Pancreas (tissue), 10 donors: ENCODE measurements at regions not wholly inside any gene's neighbourhood (a gene's known extent, or its start where the extent isn't known, plus 50 kb on each side); places are given as distances from the start of the nearest gene placed in this dataset.

Experiments used
- ATAC-seq, 4 donors: fragments of 200-7000 bp; cut with Tn5 transposase; one replicate each; pipeline versions ENCODE4 v1.8.0 to v1.9.1; 2020; ENCODE audit warnings: mild to moderate bottlenecking in 4 of 4, moderate library complexity in 4 of 4
- DNase-seq, 6 donors: peaks; one replicate each; pipeline ENCODE4 v3.0.0-alpha.2; 2020
- FAIRE-seq: peaks from 2 replicates; lab custom pipeline; 2012; peaks lifted over from hg19 to GRCh38; lab: Jason Lieb, UNC
- H3K27ac ChIP-seq, 4 donors: fragments of 200-600 bp; sonication (generic); 1 replicate in 3 of 4; 2 replicates in 1 of 4; pipeline versions ENCODE4 v1.5.0 to v1.8.0; 2020
- H3K27me3 ChIP-seq, 4 donors: fragments of 200-600 bp; one replicate each; pipeline ENCODE4 v1.8.0; 2021
- H3K36me3 ChIP-seq, 3 donors: fragments of 200-600 bp; sonication (generic) in 1 of 3; one replicate each; pipeline versions ENCODE4 v1.5.0 to v1.8.0; 2020 to 2021
- H3K4me1 ChIP-seq, 3 donors: fragments of 200-600 bp; one replicate each; pipeline ENCODE4 v1.8.0; 2021
- H3K4me3 ChIP-seq, 4 donors: fragments of 200-600 bp; sonication (generic) in 2 of 4; one replicate each; pipeline versions ENCODE4 v1.5.0 to v1.8.0; 2020 to 2021
- H3K9me3 ChIP-seq, 4 donors: fragments of 200-600 bp; one replicate each; pipeline ENCODE4 v1.8.0; 2021
- CTCF ChIP-seq, 4 donors: fragments of 200-600 bp; sonication (generic) in 3 of 4; IDR thresholded peaks; one replicate each; pipeline versions ENCODE4 v1.5.0 to v1.8.0; 2021; ENCODE audit warnings: antibody characterized with exemption in 4 of 4
- WGBS, 2 donors: extraction: QIAGEN DNeasy Blood & Tissue Kit; methylation state at CpG; one replicate each; pipeline ENCODE4 v1.1.7; 2013; 5-methylcytosine and 5-hydroxymethylcytosine counted together
- intact Hi-C, 3 donors: fragments of 100-400 bp; cut with DNase I; formaldehyde crosslinking; loops; one replicate each; pipeline versions ENCODE4 v1.11.1 to v1.14.2; 2022
- donor health status: healthy with polysubstance abuse.
- donor health status: DM: no; HTN: no; CAD: no; lungs with moderate emphysema.
- donor health status: DM: no; HTN: no; CAD: no.
- donor health status: control.
- donor health status: control.
- donor health status: Bipolar disorder and iron deficiency.
- donor health status: DM: yes; HTN: yes; CAD: no.
- donor health status: DM: no; HTN: no; CAD: no.
- donor health status: DM: no; HTN: no; CAD: no.
- donor health status: DM: yes; HTN: yes; CAD: no.

GRCh38 chr6:113281014-113281413, 576.1 kb upstream of the MARCKS start:
- intact Hi-C loops, result no loop called here
- H3K9me3 ChIP-seq, result no peaks in the 10 kb centered on the region
- H3K27me3 ChIP-seq, result peaks cover 0 to 5% (median 0%) of the 10 kb centered on the region in 4 donors
- H3K4me3 ChIP-seq, result no peak overlapping the region
- ATAC-seq (no peak), DNase-seq (no peak), FAIRE-seq (no peak)
- no peaks in the 10 kb centered on the region for H3K36me3 ChIP-seq
- no peak for TF ChIP-seq CTCF (IDR thresholded peaks at IDR 0.05)
- H3K27ac ChIP-seq, result no peak overlapping the region
- H3K4me1 ChIP-seq, result no peaks in the 10 kb centered on the region

GRCh38 chr6:113281431-113281830, 575.7 kb upstream of the MARCKS start:
- 50 to 57% methylated on average over 1 of the region's 1 CpG for WGBS, 2 donors
- no peak for TF ChIP-seq CTCF (IDR thresholded peaks at IDR 0.05)
- Histone ChIP-seq H3K27ac (no peak overlapping the region), H3K27me3 (peaks cover 0 to 5% (median 0%) of the 10 kb centered on the region in 4 donors), H3K4me3 (no peak overlapping the region), H3K36me3 (no peaks in the 10 kb centered on the region), H3K4me1 (no peaks in the 10 kb centered on the region), H3K9me3 (no peaks in the 10 kb centered on the region)
- FAIRE-seq (no peak), ATAC-seq (no peak), DNase-seq (no peak)
- intact Hi-C loops, result no loop called here

- peaks cover 0 to 5% (median 0%) of the 10 kb centered on the region in 4 donors for H3K27me3 ChIP-seq
- H3K36me3 ChIP-seq, result no peaks in the 10 kb centered on the region
- 76 to 81% methylated on average over 2 of the region's 2 CpGs for WGBS, 2 donors
- H3K9me3 ChIP-seq, result no peaks in the 10 kb centered on the region
- intact Hi-C loops, result no loop called here
- no peak for TF ChIP-seq CTCF (IDR thresholded peaks at IDR 0.05)
- no peaks in the 10 kb centered on the region for H3K4me1 ChIP-seq
- no peak for FAIRE-seq
- no peak overlapping the region for H3K4me3 ChIP-seq
- H3K27ac ChIP-seq, result no peak overlapping the region
- ATAC-seq, result no peak
- no peak for DNase-seq
Measured at GRCh38 chr6:113287396-113287795, 569.7 kb upstream of the MARCKS start.

- Histone ChIP-seq H3K4me1 (no peaks in the 10 kb centered on the region), H3K27me3 (peaks cover 0 to 5% (median 0%) of the 10 kb centered on the region in 4 donors), H3K36me3 (no peaks in the 10 kb centered on the region), H3K4me3 (no peak overlapping the region), H3K9me3 (no peaks in the 10 kb centered on the region), H3K27ac (no peak overlapping the region)
- no peak for FAIRE-seq
- WGBS, 2 donors, result 94 to 95% methylated on average over 1 of the region's 1 CpG
- no peak for ATAC-seq
- intact Hi-C loops, result no loop called here
- TF ChIP-seq CTCF (IDR thresholded peaks at IDR 0.05), result no peak
- DNase-seq, result no peak
Measured at GRCh38 chr6:113288409-113288808, 568.7 kb upstream of the MARCKS start.

- Histone ChIP-seq H3K36me3 (no peaks in the 10 kb centered on the region), H3K4me3 (no peak overlapping the region), H3K4me1 (no peaks in the 10 kb centered on the region), H3K27ac (no peak overlapping the region), H3K9me3 (no peaks in the 10 kb centered on the region), H3K27me3 (peaks cover 0 to 5% (median 0%) of the 10 kb centered on the region in 4 donors)
- FAIRE-seq (no peak), ATAC-seq (no peak), DNase-seq (no peak)
- intact Hi-C loops, result no loop called here
- no peak for TF ChIP-seq CTCF (IDR thresholded peaks at IDR 0.05)
- 82 to 87% methylated on average over 6 of the region's 6 CpGs for WGBS, 2 donors
Measured at GRCh38 chr6:113289166-113289565, 568.0 kb upstream of the MARCKS start.
